Esophagus muscularis mucosa (tissue), 4 donors: ENCODE measurements at regions not wholly inside any gene's neighbourhood (a gene's known extent, or its start where the extent isn't known, plus 50 kb on each side); places are given as distances from the start of the nearest gene placed in this dataset.

Experiments
- DNase-seq: peaks from one replicate; pipeline ENCODE4 v3.0.0-alpha.2; 2017; ENCODE audit errors: extremely low spot score
- H3K27ac ChIP-seq, 4 donors: fragments of 200-600 bp; sonication (generic); replicated peaks in 1 of 4; 1 replicate in 3 of 4; 2 replicates in 1 of 4; pipeline ENCODE4 v1.5.1; 2016 to 2019; ENCODE audit warnings: mild to moderate bottlenecking in 1 of 4
- H3K27me3 ChIP-seq, 4 donors: fragments of 200-600 bp; sonication (generic); one replicate each; pipeline versions ENCODE4 v1.5.1 to v1.6.0; 2016 to 2019
- H3K36me3 ChIP-seq, 4 donors: fragments of 200-600 bp; sonication (generic); one replicate each; pipeline ENCODE4 v1.5.1; 2016 to 2019
- H3K4me1 ChIP-seq, 4 donors: fragments of 200-600 bp; sonication (generic); one replicate each; pipeline ENCODE4 v1.5.1; 2016 to 2019
- H3K4me3 ChIP-seq, 4 donors: fragments of 200-600 bp; sonication (generic); 1 replicate in 2 of 4; 2 replicates in 2 of 4; pipeline ENCODE4 v1.5.1; 2016 to 2019; ENCODE audit warnings: mild to moderate bottlenecking in 4 of 4, moderate library complexity in 1 of 4
- H3K9me3 ChIP-seq, 4 donors: fragments of 200-600 bp; sonication (generic); 1 replicate in 3 of 4; 2 replicates in 1 of 4; pipeline ENCODE4 v1.5.1; 2016 to 2019
- CTCF ChIP-seq, 3 experiments: fragments of 200-600 bp in 2 of 3; fragments of 450-650 bp in 1 of 3; sonication (generic) in 2 of 3; IDR thresholded peaks; one replicate each; pipeline ENCODE4 v1.5.1; 2017 to 2019; ENCODE audit warnings: antibody characterized with exemption in 3 of 3, mild to moderate bottlenecking in 2 of 3, moderate library complexity in 1 of 3
- EP300 ChIP-seq: sonication (generic); formaldehyde crosslinking; IDR thresholded peaks from one replicate; pipeline ENCODE4 v1.6.1; 2017; ENCODE audit warnings: antibody characterized with exemption
- POLR2A ChIP-seq: fragments of 450-650 bp; IDR thresholded peaks from one replicate; pipeline ENCODE4 v1.6.1; 2017; ENCODE audit warnings: antibody characterized with exemption, moderate library complexity, mild to moderate bottlenecking, low read depth
- POLR2AphosphoS5 ChIP-seq, 2 donors: sonication (generic); formaldehyde crosslinking; IDR thresholded peaks; one replicate each; pipeline ENCODE4 v1.6.1; 2017; ENCODE audit warnings: antibody characterized with exemption in 2 of 2
- WGBS: methylation state at CpG from one replicate; pipeline ENCODE4 v1.1.5; 2018; 5-methylcytosine and 5-hydroxymethylcytosine counted together
- intact Hi-C: fragments of 100-400 bp; cut with DNase I; formaldehyde crosslinking; loops from one replicate; pipeline ENCODE4 v1.15.1; 2023

GRCh38 chr2:217195658-217196446, 336.0 kb upstream of the TNP1 start:
- Histone ChIP-seq H3K4me3 (no peak overlapping the region), H3K36me3 (no peaks in the 10 kb centered on the region), H3K27ac (no peak overlapping the region), H3K9me3 (peaks cover 0 to 10% (median 7%) of the 10 kb centered on the region in 4 donors), H3K4me1 (no peaks in the 10 kb centered on the region), H3K27me3 (no peaks in the 10 kb centered on the region)
- DNase-seq: no peak
- intact Hi-C loops: no loop called here
- TF ChIP-seq CTCF (IDR thresholded peaks at IDR 0.05) (no peak), EP300 (no peak), POLR2A (no peak), POLR2AphosphoS5 (IDR thresholded peaks at IDR 0.05) (no peak)
- 83% methylated on average over 7 of the region's 7 CpGs for WGBS

- no peaks in the 10 kb centered on the region for H3K27me3 ChIP-seq
- DNase-seq: no peak
- TF ChIP-seq POLR2A: no peak
- no peak for TF ChIP-seq EP300
- no peak for TF ChIP-seq POLR2AphosphoS5 (IDR thresholded peaks at IDR 0.05)
- no peak for TF ChIP-seq CTCF (IDR thresholded peaks at IDR 0.05)
Observed at GRCh38 chr2:217195016-217195415, 335.2 kb upstream of the TNP1 start.

GRCh38 chr2:217193431-217194340, 333.8 kb upstream of the TNP1 start:
- DNase-seq: no peak
- WGBS: 88% methylated on average over 9 of the region's 9 CpGs
- intact Hi-C loops: no loop called here
- Histone ChIP-seq H3K27me3 (no peaks in the 10 kb centered on the region), H3K4me3 (no peak overlapping the region), H3K36me3 (no peaks in the 10 kb centered on the region), H3K27ac (no peak overlapping the region), H3K9me3 (peaks cover 0 to 10% (median 7%) of the 10 kb centered on the region in 4 donors), H3K4me1 (no peaks in the 10 kb centered on the region)
- TF ChIP-seq POLR2A (no peak), CTCF (IDR thresholded peaks at IDR 0.05) (no peak), EP300 (no peak), POLR2AphosphoS5 (IDR thresholded peaks at IDR 0.05) (no peak)

More at GRCh38 chr2:217195016-217195415, 335.2 kb upstream of the TNP1 start:
- Histone ChIP-seq H3K36me3 (no peaks in the 10 kb centered on the region), H3K9me3 (peaks cover 0 to 10% (median 7%) of the 10 kb centered on the region in 4 donors), H3K4me3 (no peak overlapping the region), H3K4me1 (no peaks in the 10 kb centered on the region), H3K27ac (no peak overlapping the region)
- intact Hi-C loops: no loop called here

GRCh38 chr2:217192366-217192765, 332.5 kb upstream of the TNP1 start:
- peaks cover 0 to 7% (median 4%) of the 10 kb centered on the region in 4 donors for H3K4me1 ChIP-seq
- H3K4me3 ChIP-seq: no peak overlapping the region
- no peak overlapping the region for H3K27ac ChIP-seq
- no peak for TF ChIP-seq CTCF (IDR thresholded peaks at IDR 0.05)
- TF ChIP-seq EP300: no peak
- no peak for TF ChIP-seq POLR2AphosphoS5 (IDR thresholded peaks at IDR 0.05)
- TF ChIP-seq POLR2A: no peak
- DNase-seq: no peak
- intact Hi-C loops: no loop called here
- peaks cover 0 to 10% (median 6%) of the 10 kb centered on the region in 4 donors for H3K9me3 ChIP-seq
- 81% methylated on average over 2 of the region's 2 CpGs for WGBS
- no peaks in the 10 kb centered on the region for H3K36me3 ChIP-seq
- no peaks in the 10 kb centered on the region for H3K27me3 ChIP-seq
